ENCODE measurements at regions not wholly inside any gene's neighbourhood (a gene's known extent, or its start where the extent isn't known, plus 50 kb on each side); places are given as distances from the start of the nearest gene placed in this dataset.

- TF ChIP-seq ZNF561 (tag by site-specific recombination; IDR thresholded peaks at IDR 0.05; ENCODE audit: borderline replicate concordance) (no peak), SCRT2 (tag by site-specific recombination; IDR thresholded peaks at IDR 0.05) (peak; percentile 89), ZNF18 (tag by site-specific recombination; IDR thresholded peaks at IDR 0.05) (0 out of 2 replicates have a peak, but pooled peaks have one; percentile 53), ZNF202 (tag by site-specific recombination; IDR thresholded peaks at IDR 0.05; ENCODE audit: borderline replicate concordance) (no peak), ZNF626 (tag by site-specific recombination; IDR thresholded peaks at IDR 0.05) (no peak), ZNF24 (tag by site-specific recombination; IDR thresholded peaks at IDR 0.05) (0 out of 2 replicates have a peak, but pooled peaks have one; percentile 51), ZNF513 (tag by site-specific recombination; IDR thresholded peaks at IDR 0.05) (no peak), FEZF1 (tag by site-specific recombination; IDR thresholded peaks at IDR 0.05) (peak; percentile 78), ZBTB17 (tag by site-specific recombination; IDR thresholded peaks at IDR 0.05) (peak; percentile 37), ZNF335 (tag by site-specific recombination; conservative IDR thresholded peaks at IDR 0.05) (no peak; the same call in none of the 2 replicates), ZNF843 (tag by site-specific recombination; IDR thresholded peaks at IDR 0.05) (peak; percentile 70; the same call in 1 of the 2 replicates), TCF7L2 (IDR thresholded peaks at IDR 0.05; ENCODE audit: borderline replicate concordance, low read depth, low read length) (peak; percentile 55; the same call in 1 of the 2 replicates), ZEB2 (tag by site-specific recombination; IDR thresholded peaks at IDR 0.05) (peak; percentile 41; the same call in 1 of the 2 replicates), ZIC2 (tag by site-specific recombination; IDR thresholded peaks at IDR 0.05) (peak; percentile 45), ZBTB20 (tag by site-specific recombination; IDR thresholded peaks at IDR 0.05) (peak; percentile 51; the same call in 1 of the 2 replicates)
Observed at GRCh38 chrX:13939741-13940597, 89.7 kb downstream of the GEMIN8 start (continued).

- peak overlapping the region; percentile 58 for H3K4me3 ChIP-seq (ENCODE audit: low read depth, low read length)
- peak overlapping the region; percentile 56; the same call in 1 of the 2 replicates for H3K27ac ChIP-seq (ENCODE audit: extremely low read depth, low read depth, low read length)
- H3K4me1 ChIP-seq (ENCODE audit: control insufficient read depth, insufficient read depth, low read length) = peaks cover 11% of the 10 kb centered on the region
- POLR2A ChIA-PET = interaction anchor here (1.8 kb wide), 1 partner anchor 90 kb away, joined by 11 read pairs; the partner anchor contains the start of gene GEMIN8
- no peaks in the 10 kb centered on the region for H3K9me3 ChIP-seq (ENCODE audit: control insufficient read depth, insufficient read depth, low read depth, low read length)
- no peaks in the 10 kb centered on the region for H3K36me3 ChIP-seq (ENCODE audit: control insufficient read depth in 2 of 2, insufficient read depth in 1 of 2, low read length in 2 of 2)
- CTCF ChIA-PET = interaction anchor here (0.6 to 1.1 kb wide), 3 partner anchors 11 to 105 kb away, joined by 3 to 4 read pairs (median 3); no protein-coding TSS in a partner anchor
- TF ChIP-seq ZNF266 (tag by site-specific recombination; IDR thresholded peaks at IDR 0.05; ENCODE audit: low read depth) (no peak), ZNF398 (tag by site-specific recombination; IDR thresholded peaks at IDR 0.05) (no peak), ZNF768 (tag by site-specific recombination; IDR thresholded peaks at IDR 0.05) (no peak), ZNF610 (tag by site-specific recombination; IDR thresholded peaks at IDR 0.05; ENCODE audit: borderline replicate concordance) (0 out of 2 replicates have a peak, but pooled peaks have one; percentile 11), ZNF366 (tag by site-specific recombination; conservative IDR thresholded peaks at IDR 0.05) (no peak), ZNF423 (tag by site-specific recombination; IDR thresholded peaks at IDR 0.05) (no peak), ZNF629 (tag by site-specific recombination; IDR thresholded peaks at IDR 0.05) (0 out of 2 replicates have a peak, but pooled peaks have one; percentile 14), GLI2 (tag by site-specific recombination; IDR thresholded peaks at IDR 0.05; ENCODE audit: borderline replicate concordance, low read depth) (no peak), ZNF76 (tag by site-specific recombination; IDR thresholded peaks at IDR 0.05; ENCODE audit: borderline replicate concordance, low read depth) (no peak; the same call in 1 of the 2 replicates), ELK4 (IDR thresholded peaks at IDR 0.05; ENCODE audit: borderline replicate concordance, low read depth, low read length) (no peak), KLF17 (tag by site-specific recombination; IDR thresholded peaks at IDR 0.05) (no peak), ZBTB7A (tag by site-specific recombination; IDR thresholded peaks at IDR 0.05; ENCODE audit: low read depth) (0 out of 2 replicates have a peak, but pooled peaks have one; percentile 54), ZSCAN16 (tag by site-specific recombination; IDR thresholded peaks at IDR 0.05) (no peak)
Observed at GRCh38 chrX:13938829-13939530, 90.7 kb downstream of the GEMIN8 start.
